H1 (cell line): ENCODE measurements at regions not wholly inside any gene's neighbourhood (a gene's known extent, or its start where the extent isn't known, plus 50 kb on each side); places are given as distances from the start of the nearest gene placed in this dataset.

Experiments used
- CTCF ChIA-PET: fragments of 300-600 bp; sonication (Branson Sonifier 250); formaldehyde crosslinking; loops from one replicate; lab custom pipeline; 2021; ENCODE audit not compliant: partially characterized antibody; lab: Charles Lee
- POLR2A ChIA-PET: fragments of 300-600 bp; sonication (Branson Sonifier 250); formaldehyde crosslinking; loops from one replicate; lab custom pipeline; 2021; ENCODE audit warnings: inconsistent platforms; ENCODE audit not compliant: partially characterized antibody; lab: Charles Lee
- DNase-seq, 2 experiments: peaks; one replicate each; pipeline versions ENCODE4 v3.0.0 to v3.0.0-alpha.2; 2010 to 2022; ENCODE audit warnings: low spot score in 2 of 2, low read depth in 1 of 2, mixed read lengths in 1 of 2
- FAIRE-seq: peaks from 2 replicates; lab custom pipeline; 2011; peaks lifted over from hg19 to GRCh38; lab: Jason Lieb, UNC
- H2AFZ ChIP-seq: 2 replicates; pipeline ENCODE4 v1.8.1; 2012; ENCODE audit warnings: low read length, inconsistent platforms
- H2AK5ac ChIP-seq: 2 replicates; pipeline ENCODE4 v1.6.1; 2013; ENCODE audit warnings: low read depth, low read length
- H2BK120ac ChIP-seq: replicated peaks from 2 replicates; pipeline ENCODE3; 2013; ENCODE audit warnings: low read depth, low read length, inconsistent platforms
- H2BK12ac ChIP-seq: 2 replicates; pipeline ENCODE4 v1.6.1; 2013; ENCODE audit warnings: low read depth, low read length
- H2BK15ac ChIP-seq: 2 replicates; pipeline ENCODE4 v1.6.1; 2013; ENCODE audit warnings: low read length
- H2BK20ac ChIP-seq: 2 replicates; pipeline ENCODE4 v1.6.1; 2013; ENCODE audit warnings: low read length
- H2BK5ac ChIP-seq: 2 replicates; pipeline ENCODE4 v1.6.1; 2013; ENCODE audit warnings: low read depth, low read length
- H3K14ac ChIP-seq: 2 replicates; pipeline ENCODE4 v1.6.1; 2013; ENCODE audit warnings: inconsistent platforms; ENCODE audit not compliant: insufficient read length
- H3K18ac ChIP-seq: 2 replicates; pipeline ENCODE4 v1.6.1; 2013; ENCODE audit warnings: low read length; ENCODE audit errors: extremely low read depth
- H3K23ac ChIP-seq: 2 replicates; pipeline ENCODE4 v1.6.1; 2013; ENCODE audit warnings: inconsistent platforms; ENCODE audit not compliant: insufficient read length
- H3K23me2 ChIP-seq: 2 replicates; pipeline ENCODE4 v1.6.1; 2013; ENCODE audit warnings: low read depth, low read length
- H3K27ac ChIP-seq: 2 replicates; pipeline ENCODE4 v1.6.1; 2011; ENCODE audit warnings: low read depth, low read length, inconsistent platforms
- H3K27me3 ChIP-seq, 4 experiments: replicated peaks in 1 of 4; 1 replicate in 1 of 4; 2 replicates in 3 of 4; pipeline versions ENCODE4 v1.6.1 to v1.8.1; 2011 to 2013; ENCODE audit warnings: low read length in 3 of 4, mild to moderate bottlenecking in 3 of 4, inconsistent platforms in 2 of 4, mixed read lengths in 2 of 4, moderate library complexity in 1 of 4; ENCODE audit not compliant: control insufficient read depth in 3 of 4, insufficient read depth in 3 of 4; ENCODE audit errors: extremely low read depth in 1 of 4
- H3K36me3 ChIP-seq, 4 experiments: 2 replicates each; pipeline versions ENCODE4 v1.6.1 to v1.8.1; 2011 to 2013; ENCODE audit warnings: mild to moderate bottlenecking in 4 of 4, low read length in 3 of 4, moderate library complexity in 2 of 4, control low read depth in 1 of 4, inconsistent platforms in 1 of 4; ENCODE audit not compliant: insufficient read depth in 4 of 4, control insufficient read depth in 2 of 4
- H3K4ac ChIP-seq: replicated peaks from 2 replicates; pipeline ENCODE3; 2013; ENCODE audit warnings: low read length, low read depth, mixed read lengths, inconsistent platforms; ENCODE audit not compliant: insufficient read length
- H3K4me1 ChIP-seq, 4 experiments: replicated peaks in 1 of 4; 1 replicate in 1 of 4; 2 replicates in 3 of 4; pipeline versions ENCODE4 v1.6.1 to v1.8.1; 2011 to 2013; ENCODE audit warnings: low read length in 3 of 4, inconsistent platforms in 2 of 4, mixed read lengths in 1 of 4; ENCODE audit not compliant: insufficient read depth in 4 of 4, control insufficient read depth in 3 of 4
- H3K4me2 ChIP-seq, 2 experiments: 2 replicates each; pipeline versions ENCODE4 v1.6.1 to v1.8.1; 2011 to 2013; ENCODE audit warnings: low read depth in 2 of 2, low read length in 2 of 2, control low read depth in 1 of 2, inconsistent platforms in 1 of 2, mild to moderate bottlenecking in 1 of 2; ENCODE audit not compliant: insufficient read depth in 1 of 2
- H3K4me3 ChIP-seq, 4 experiments: fragments of 200-600, 300-600 bp in 1 of 4; sonication (generic), shearing (Covaris generic), sonication (Bioruptor Twin) in 1 of 4; 2 replicates each; pipeline versions ENCODE4 v1.5.1 to v1.8.1; 2011 to 2016; ENCODE audit warnings: low read length in 4 of 4, low read depth in 3 of 4, control low read depth in 2 of 4, inconsistent platforms in 2 of 4, mild to moderate bottlenecking in 2 of 4, mixed read lengths in 1 of 4, moderate library complexity in 1 of 4; ENCODE audit not compliant: insufficient read depth in 2 of 4; ENCODE audit errors: extremely low read depth in 1 of 4
- H3K56ac ChIP-seq: replicated peaks from 2 replicates; pipeline ENCODE3; 2013; ENCODE audit warnings: low read depth, mild to moderate bottlenecking, mixed read lengths, low read length, inconsistent platforms; ENCODE audit not compliant: insufficient read length
- H3K79me1 ChIP-seq: 2 replicates; pipeline ENCODE4 v1.6.1; 2013; ENCODE audit warnings: low read depth, low read length, control low read depth
- H3K79me2 ChIP-seq, 2 experiments: 2 replicates each; pipeline versions ENCODE4 v1.6.1 to v1.8.1; 2012 to 2013; ENCODE audit warnings: low read length in 2 of 2, mild to moderate bottlenecking in 2 of 2, inconsistent platforms in 1 of 2; ENCODE audit not compliant: insufficient read depth in 2 of 2, control insufficient read depth in 1 of 2
- H3K9ac ChIP-seq, 4 experiments: replicated peaks in 1 of 4; 1 replicate in 1 of 4; 2 replicates in 3 of 4; pipeline versions ENCODE4 v1.6.1 to v1.8.1; 2011 to 2013; ENCODE audit warnings: low read depth in 3 of 4, low read length in 3 of 4, control low read depth in 2 of 4, mild to moderate bottlenecking in 2 of 4, moderate library complexity in 2 of 4, inconsistent platforms in 1 of 4; ENCODE audit errors: extremely low read depth in 1 of 4
- H3K9me3 ChIP-seq, 2 experiments: 2 replicates each; pipeline versions ENCODE4 v1.6.1 to v1.8.1; 2012 to 2013; ENCODE audit warnings: mild to moderate bottlenecking in 2 of 2, moderate library complexity in 2 of 2, control low read depth in 1 of 2, inconsistent platforms in 1 of 2, low read depth in 1 of 2, low read length in 1 of 2, mixed read lengths in 1 of 2; ENCODE audit not compliant: insufficient read depth in 2 of 2
- H4K20me1 ChIP-seq, 2 experiments: replicated peaks in 1 of 2; 2 replicates each; pipeline versions ENCODE3 to v1.8.1; 2011 to 2013; ENCODE audit warnings: inconsistent platforms in 2 of 2, low read length in 2 of 2, mild to moderate bottlenecking in 1 of 2; ENCODE audit not compliant: insufficient read depth in 2 of 2, control insufficient read depth in 1 of 2
- H4K5ac ChIP-seq: 2 replicates; pipeline ENCODE4 v1.6.1; 2013; ENCODE audit warnings: low read length, low read depth, mixed read lengths, inconsistent platforms; ENCODE audit not compliant: insufficient read length
- H4K8ac ChIP-seq: 2 replicates; pipeline ENCODE4 v1.8.0; 2013; ENCODE audit warnings: mild to moderate bottlenecking, moderate library complexity, low read length, inconsistent platforms; ENCODE audit not compliant: insufficient read depth; ENCODE audit errors: extremely low read depth
- H4K91ac ChIP-seq: replicated peaks from 2 replicates; pipeline ENCODE3; 2013; ENCODE audit warnings: low read length, mixed read lengths, inconsistent platforms; ENCODE audit not compliant: insufficient read length
- BACH1 ChIP-seq: IDR thresholded peaks from 2 replicates; pipeline ENCODE4 v1.6.1; 2012; ENCODE audit warnings: low read length, improper control_type of control experiment
- BCL11A ChIP-seq, 2 experiments: IDR thresholded peaks; one replicate each; pipeline ENCODE4 v1.6.1; 2011; ENCODE audit warnings: low read depth in 2 of 2, low read length in 2 of 2, mild to moderate bottlenecking in 2 of 2
- CBX5 ChIP-seq: fragments of 300-800, 300-1000 bp; sonication (generic); IDR thresholded peaks from 2 replicates; pipeline ENCODE4 v1.7.1; 2016; ENCODE audit warnings: antibody characterized with exemption, low read length, low read depth
- CBX8 ChIP-seq: fragments of 300-800, 300-1000 bp; sonication (generic); IDR thresholded peaks from 2 replicates; pipeline ENCODE4 v1.7.1; 2016; ENCODE audit warnings: low read depth, low read length, borderline replicate concordance
- EZH2 ChIP-seq: fragments of 200-600 bp; sonication (generic); IDR thresholded peaks from 2 replicates; pipeline ENCODE4 v1.7.1; 2012; ENCODE audit warnings: low read depth, mild to moderate bottlenecking, moderate library complexity, low read length, inconsistent platforms; ENCODE audit not compliant: severe bottlenecking
- KDM1A ChIP-seq: fragments of 200-600, 300-600 bp; sonication (generic); IDR thresholded peaks from 2 replicates; pipeline ENCODE4 v1.7.1; 2016; ENCODE audit warnings: mild to moderate bottlenecking, low read length, borderline replicate concordance
- MAFK ChIP-seq: IDR thresholded peaks from 2 replicates; pipeline ENCODE4 v1.6.1; 2012; ENCODE audit warnings: low read depth, mild to moderate bottlenecking, improper control_type of control experiment, low read length
- RBBP5 ChIP-seq: IDR thresholded peaks from 2 replicates; pipeline ENCODE4 v1.7.1; 2012; ENCODE audit warnings: low read depth, mild to moderate bottlenecking, inconsistent platforms, low read length, moderate library complexity, borderline replicate concordance
- WGBS, 2 experiments: shearing (Covaris generic) in 1 of 2; methylation state at CpG; one replicate each; pipeline versions ENCODE4 v1.1.6 to v1.1.7; 2013 to 2015; ENCODE audit warnings: low lambda C conversion rate in 2 of 2, mixed read lengths in 2 of 2, inconsistent platforms in 1 of 2, low coverage in 1 of 2, missing lambda C conversion rate in 1 of 2; ENCODE audit not compliant: insufficient replicate concordance in 2 of 2, insufficient coverage in 1 of 2, insufficient read length in 1 of 2; ENCODE audit errors: extremely low coverage in 1 of 2, missing lambda C conversion rate in 1 of 2; 5-methylcytosine and 5-hydroxymethylcytosine counted together
- TF ChIP-seq, protein P1 (sequence below): IDR thresholded peaks from 2 replicates; pipeline ENCODE4 v1.6.1; 2012; ENCODE audit warnings: inconsistent platforms

DNA sequence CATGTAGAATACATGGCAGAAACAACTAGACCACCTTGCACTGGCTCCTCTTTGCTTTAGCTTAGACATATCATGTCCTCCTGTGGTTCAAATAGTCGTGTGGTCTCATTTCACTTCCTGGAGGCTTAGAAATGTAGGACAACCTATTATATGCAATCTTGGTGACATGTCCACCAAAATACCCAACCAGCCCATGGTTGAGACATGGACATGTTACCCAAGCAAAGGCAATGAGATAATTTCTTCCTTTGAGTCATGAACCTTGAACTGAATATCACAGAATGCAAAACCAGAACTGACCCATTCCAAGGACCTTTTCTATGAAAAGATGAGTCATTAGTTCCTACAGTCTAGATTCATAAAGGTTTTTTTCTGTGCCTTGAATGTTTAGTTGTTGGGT lies 309.0 kb upstream of the MDFIC2 start:
- no peak overlapping the region for H4K5ac ChIP-seq
- no peak overlapping the region for H2BK15ac ChIP-seq
- FAIRE-seq (no peak), DNase-seq (no peak)
- H3K56ac ChIP-seq = no peak overlapping the region
- H3K4me3 ChIP-seq = no peak overlapping the region
- no peak overlapping the region for H3K9ac ChIP-seq
- ChIA-PET POLR2A (interaction anchor here (1.0 kb wide), 1 partner anchor 961 kb away, joined by 3 read pairs; no protein-coding TSS in a partner anchor), CTCF (no interaction called here)
- no peaks in the 10 kb centered on the region; a peak in 1 of 8 replicates for H3K36me3 ChIP-seq
- H3K4me2 ChIP-seq = no peak overlapping the region
- H4K91ac ChIP-seq = no peak overlapping the region
- no peaks in the 10 kb centered on the region; a peak in 2 of 4 replicates for H3K9me3 ChIP-seq
- H2BK5ac ChIP-seq = no peak overlapping the region
- H3K18ac ChIP-seq = no peak overlapping the region
- no peak overlapping the region; the same call in 1 of the 2 replicates for H2BK20ac ChIP-seq
- no peak overlapping the region for H3K27ac ChIP-seq
- H3K23ac ChIP-seq = no peak overlapping the region
- no peak overlapping the region for H2BK12ac ChIP-seq
- H3K4ac ChIP-seq = no peak overlapping the region
- H2AFZ ChIP-seq = no peak overlapping the region
- no peak overlapping the region for H2AK5ac ChIP-seq
- H3K4me1 ChIP-seq = peaks cover 0 to 2% (median 0%) of the 10 kb centered on the region in 4 experiments; a peak in 2 of 7 replicates
- no peaks in the 10 kb centered on the region for H3K23me2 ChIP-seq
- no peak overlapping the region for H3K14ac ChIP-seq
- H4K8ac ChIP-seq = no peak overlapping the region
- H3K79me1 ChIP-seq = no peaks in the 10 kb centered on the region
- 87% methylated on average over 1 of the region's 1 CpG; no CpG with 5 or more reads in 1 of the 2 experiments for WGBS, 2 experiments
- H2BK120ac ChIP-seq = no peak overlapping the region
- H4K20me1 ChIP-seq = no peaks in the 10 kb centered on the region
- H3K27me3 ChIP-seq = no peaks in the 10 kb centered on the region
- H3K79me2 ChIP-seq = no peaks in the 10 kb centered on the region
- TF ChIP-seq EZH2 (no peak), RBBP5 (no peak), BACH1 (no peak), KDM1A (no peak), CBX8 (no peak), BCL11A (IDR thresholded peaks at IDR 0.05; ENCODE audit: low read depth in 2 of 2, low read length in 2 of 2) (no peak), CBX5 (no peak), MAFK (no peak)
- TF ChIP-seq, protein P1, sequence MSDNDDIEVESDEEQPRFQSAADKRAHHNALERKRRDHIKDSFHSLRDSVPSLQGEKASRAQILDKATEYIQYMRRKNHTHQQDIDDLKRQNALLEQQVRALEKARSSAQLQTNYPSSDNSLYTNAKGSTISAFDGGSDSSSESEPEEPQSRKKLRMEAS = no peak
